ENCODE measurements at regions not wholly inside any gene's neighbourhood (a gene's known extent, or its start where the extent isn't known, plus 50 kb on each side); places are given as distances from the start of the nearest gene placed in this dataset.

DNA sequence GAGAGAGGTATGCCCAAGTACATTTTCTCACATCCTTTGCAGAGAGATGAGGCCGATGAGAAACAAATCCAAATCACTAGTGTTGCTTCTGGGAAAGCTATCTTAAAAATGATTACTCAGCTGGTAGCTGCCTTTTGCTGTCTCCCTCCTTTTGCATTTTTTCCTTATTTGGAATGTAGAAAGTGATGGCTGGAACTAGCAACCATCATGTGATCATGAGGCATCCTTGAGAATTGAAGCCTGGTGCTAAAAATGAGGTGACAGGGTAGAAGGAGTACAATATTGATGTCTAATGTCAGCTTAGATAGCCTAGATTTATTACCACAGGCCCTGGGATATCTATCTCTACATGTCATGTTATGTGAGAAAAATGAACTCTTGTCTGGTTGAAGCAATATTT, 109.3 kb upstream of the TAF11L2 start:
- TF ChIP-seq, protein P1, sequence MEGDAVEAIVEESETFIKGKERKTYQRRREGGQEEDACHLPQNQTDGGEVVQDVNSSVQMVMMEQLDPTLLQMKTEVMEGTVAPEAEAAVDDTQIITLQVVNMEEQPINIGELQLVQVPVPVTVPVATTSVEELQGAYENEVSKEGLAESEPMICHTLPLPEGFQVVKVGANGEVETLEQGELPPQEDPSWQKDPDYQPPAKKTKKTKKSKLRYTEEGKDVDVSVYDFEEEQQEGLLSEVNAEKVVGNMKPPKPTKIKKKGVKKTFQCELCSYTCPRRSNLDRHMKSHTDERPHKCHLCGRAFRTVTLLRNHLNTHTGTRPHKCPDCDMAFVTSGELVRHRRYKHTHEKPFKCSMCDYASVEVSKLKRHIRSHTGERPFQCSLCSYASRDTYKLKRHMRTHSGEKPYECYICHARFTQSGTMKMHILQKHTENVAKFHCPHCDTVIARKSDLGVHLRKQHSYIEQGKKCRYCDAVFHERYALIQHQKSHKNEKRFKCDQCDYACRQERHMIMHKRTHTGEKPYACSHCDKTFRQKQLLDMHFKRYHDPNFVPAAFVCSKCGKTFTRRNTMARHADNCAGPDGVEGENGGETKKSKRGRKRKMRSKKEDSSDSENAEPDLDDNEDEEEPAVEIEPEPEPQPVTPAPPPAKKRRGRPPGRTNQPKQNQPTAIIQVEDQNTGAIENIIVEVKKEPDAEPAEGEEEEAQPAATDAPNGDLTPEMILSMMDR (conservative IDR thresholded peaks at IDR 0.05; ENCODE audit: low read length) = no peak
- H3K4me3 ChIP-seq (ENCODE audit: low read length) = no peak overlapping the region
- no peak for DNase-seq (ENCODE audit: low read depth)

DNA sequence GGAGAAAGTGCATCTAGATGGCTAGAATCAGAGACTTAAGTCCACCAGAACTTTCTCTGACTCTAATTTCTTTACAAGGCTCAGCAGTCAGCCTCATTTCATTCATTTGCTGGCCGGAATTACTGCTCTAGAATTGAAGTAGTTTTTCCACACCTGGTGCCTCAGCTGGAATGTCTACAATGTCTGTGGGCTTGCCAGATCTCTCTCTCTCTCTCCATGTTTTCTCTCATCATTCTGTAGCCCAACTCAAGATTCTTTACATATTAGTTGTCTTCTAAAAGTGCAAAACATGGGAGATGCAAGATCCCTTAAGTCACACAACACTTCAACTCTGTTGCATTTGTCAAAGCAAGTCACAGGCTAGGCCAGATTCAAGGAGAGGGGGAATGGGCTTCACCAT, 103.9 kb upstream of the TAF11L2 start:
- H3K4me3 ChIP-seq (ENCODE audit: low read length) = no peak overlapping the region
- DNase-seq (ENCODE audit: low read depth) = no peak
- TF ChIP-seq, protein P1 (conservative IDR thresholded peaks at IDR 0.05; ENCODE audit: low read length) = no peak

DNA sequence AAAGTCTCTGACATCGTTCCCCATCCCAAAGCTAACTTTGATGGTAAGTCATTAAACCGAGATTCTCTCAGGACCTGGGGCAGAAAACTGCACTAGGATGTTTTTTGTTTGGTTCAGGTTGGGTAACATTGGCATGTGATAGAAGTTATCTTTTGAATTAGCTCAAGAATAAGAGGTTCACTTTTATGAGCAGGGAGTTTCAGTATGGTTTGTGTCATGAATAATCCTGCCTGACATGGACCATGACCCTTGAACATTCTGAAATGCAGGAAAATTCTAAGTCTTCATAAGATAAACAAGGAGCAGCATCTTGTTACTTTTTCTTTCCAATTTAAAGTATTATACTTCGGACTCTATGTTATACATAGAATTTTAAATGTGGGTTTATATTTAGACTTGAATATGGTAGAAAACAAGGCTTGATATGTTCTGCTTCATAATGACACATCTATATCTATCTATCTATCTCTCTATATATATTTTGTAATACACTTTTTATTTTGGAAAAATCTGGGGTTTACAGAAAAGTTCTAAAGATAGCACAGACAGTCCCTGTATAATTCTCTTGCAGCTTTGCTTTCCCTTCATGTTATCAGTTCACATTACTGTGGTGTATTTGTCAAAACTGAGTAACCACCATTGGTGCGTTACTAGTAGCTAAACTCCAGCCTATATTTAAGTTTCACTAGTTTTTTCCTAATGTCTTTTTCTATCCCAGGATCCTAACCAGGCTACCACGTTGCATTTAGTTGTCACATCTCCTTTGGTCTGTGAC, 102.7 kb upstream of the TAF11L2 start:
- TF ChIP-seq, protein P1 (conservative IDR thresholded peaks at IDR 0.05; ENCODE audit: low read length) = no peak
- no peak for DNase-seq (ENCODE audit: low read depth)
- H3K4me3 ChIP-seq (ENCODE audit: low read length) = no peak overlapping the region

DNA sequence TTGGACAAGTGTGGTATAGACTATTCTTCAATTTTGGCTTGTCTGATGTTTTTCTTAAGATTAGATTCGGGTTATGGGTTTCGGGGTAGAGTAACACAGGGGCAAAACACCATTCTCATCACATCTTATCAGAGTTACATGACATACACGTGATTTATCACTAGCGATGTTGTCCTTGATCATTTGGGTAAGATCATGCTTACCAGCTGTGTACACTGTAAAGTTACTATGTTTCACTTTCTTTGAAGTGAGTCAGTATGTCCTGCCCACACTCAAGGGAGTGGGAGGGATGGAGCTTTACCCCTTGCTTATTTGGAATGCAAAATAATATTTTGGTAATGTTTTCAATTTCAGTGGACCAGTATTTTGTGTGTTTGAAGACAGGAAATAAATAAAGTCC, 101.8 kb upstream of the TAF11L2 start:
- DNase-seq (ENCODE audit: low read depth) = no peak
- TF ChIP-seq, protein P1 (conservative IDR thresholded peaks at IDR 0.05; ENCODE audit: low read length) = no peak

DNA sequence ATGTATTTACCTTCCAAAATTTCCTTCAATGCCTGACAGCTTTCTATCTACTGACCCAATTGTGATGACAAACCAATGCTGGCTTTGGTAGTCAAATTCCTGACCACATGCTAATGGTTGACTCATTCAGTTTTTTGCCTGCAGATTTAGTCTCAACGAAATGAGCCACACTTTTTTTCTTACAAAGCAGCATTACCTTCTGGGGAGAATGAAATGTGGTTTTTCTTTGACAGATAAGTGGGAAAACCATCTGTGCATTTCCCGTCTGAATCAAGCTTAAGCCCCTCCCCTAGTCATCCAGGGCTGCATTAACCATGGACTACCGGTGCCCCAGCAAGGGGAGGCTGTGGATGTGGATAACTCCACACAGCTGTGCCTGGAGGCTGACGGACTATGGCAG, 99.6 kb upstream of the TAF11L2 start:
- peak; percentile 85 for DNase-seq (ENCODE audit: low read depth)
- TF ChIP-seq, protein P1 (conservative IDR thresholded peaks at IDR 0.05; ENCODE audit: low read length) = no peak
- H3K4me3 ChIP-seq (ENCODE audit: low read length) = no peak overlapping the region

More for the DNA sequence above, 101.8 kb upstream of the TAF11L2 start:
- no peak overlapping the region for H3K4me3 ChIP-seq (ENCODE audit: low read length)

DNA sequence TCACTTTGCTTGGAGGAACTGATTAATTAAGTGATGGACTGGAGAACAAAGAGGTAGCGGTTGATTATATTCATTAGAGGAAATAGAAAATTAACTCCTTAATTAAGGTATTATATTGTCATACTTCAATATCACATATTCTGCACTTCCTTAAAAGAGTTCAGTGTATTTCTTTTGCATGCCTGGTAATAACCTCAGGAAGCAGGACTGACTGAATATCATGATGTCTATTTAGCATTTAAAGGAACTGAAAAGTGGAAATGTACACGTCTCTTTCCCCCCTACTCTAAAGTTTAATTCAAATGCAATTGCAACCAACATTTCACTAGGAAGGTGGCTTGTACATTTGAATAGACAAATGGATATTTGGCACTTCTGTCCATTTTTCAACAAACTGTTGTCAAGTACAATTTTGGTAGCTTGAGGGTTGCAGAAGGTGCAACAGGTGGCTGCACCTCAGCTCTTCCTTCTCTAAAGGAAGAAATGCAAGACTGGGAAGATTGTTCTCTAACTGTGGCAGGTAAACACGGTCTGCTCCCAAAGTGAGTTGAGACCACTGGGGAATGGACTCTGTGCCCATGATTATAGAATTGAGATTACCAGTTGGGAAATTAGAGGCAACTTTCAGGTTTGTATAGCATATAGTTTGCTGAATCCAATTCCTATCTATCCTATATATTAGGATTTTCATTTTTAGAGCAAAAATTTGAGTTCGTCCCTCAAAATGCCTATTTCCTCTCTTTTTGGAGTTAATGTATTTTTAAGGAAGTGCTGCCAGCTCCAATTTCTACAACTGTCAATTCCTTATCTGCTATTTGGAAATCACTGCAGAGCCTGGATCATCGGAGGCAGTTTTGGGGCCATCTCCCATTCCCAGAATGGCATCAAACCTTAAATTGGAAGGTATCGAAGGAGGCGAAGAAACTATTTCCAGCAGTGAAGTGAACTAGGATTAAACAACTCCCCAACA, 98.9 kb upstream of the TAF11L2 start:
- TF ChIP-seq, protein P1 (conservative IDR thresholded peaks at IDR 0.05; ENCODE audit: low read length) = no peak
- DNase-seq (ENCODE audit: low read depth) = no peak
- no peak overlapping the region for H3K4me3 ChIP-seq (ENCODE audit: low read length)

Measured in AG10803 (cell line).